GM12892 (cell line): ENCODE measurements at regions not wholly inside any gene's neighbourhood (a gene's known extent, or its start where the extent isn't known, plus 50 kb on each side); places are given as distances from the start of the nearest gene placed in this dataset.
A peak's percentile ranks its signal among the peaks of the same experiment; 100 is the strongest.
"Not testable (repeated sequence)": the region's sequence is repeated elsewhere in the genome, so short reads cannot be mapped to it uniquely, and the experiment has no call there.

Source experiments
- DNase-seq: peaks from one replicate; pipeline ENCODE4 v3.0.0; 2011; ENCODE audit not compliant: insufficient read length
- FAIRE-seq: peaks from 2 replicates; lab custom pipeline; 2011; peaks lifted over from hg19 to GRCh38; lab: Jason Lieb, UNC
- POLR2A ChIP-seq: IDR thresholded peaks from 2 replicates; pipeline ENCODE4 v1.6.1; 2011; ENCODE audit warnings: low read depth, low read length, control low read depth
- POLR2AphosphoS5 ChIP-seq: IDR thresholded peaks from 2 replicates; pipeline ENCODE4 v1.6.1; 2011; ENCODE audit warnings: low read depth, low read length, control low read depth
- TAF1 ChIP-seq: IDR thresholded peaks from 2 replicates; pipeline ENCODE4 v1.6.1; 2011; ENCODE audit warnings: low read depth, mild to moderate bottlenecking, control low read depth, low read length, borderline replicate concordance

GRCh38 chr6:68122032-68122431 is 513.0 kb upstream of the ADGRB3 start:
- FAIRE-seq = no peak
- DNase-seq = no peak
- TF ChIP-seq POLR2AphosphoS5 = no peak
- TF ChIP-seq POLR2A = no peak
- TF ChIP-seq TAF1 = no peak

GRCh38 chr6:68120954-68121353 is 514.1 kb upstream of the ADGRB3 start:
- not testable (repeated sequence) for FAIRE-seq, DNase-seq

- DNase-seq (no peak), FAIRE-seq (no peak)
- TF ChIP-seq POLR2A = no peak
- TF ChIP-seq TAF1 = no peak
Measured at GRCh38 chr6:68114463-68115047, 520.5 kb upstream of the ADGRB3 start.

GRCh38 chr6:68108233-68108835 is 526.7 kb upstream of the ADGRB3 start:
- TF ChIP-seq POLR2AphosphoS5 (no peak), POLR2A (no peak), TAF1 (no peak)
- peak; percentile 48 for FAIRE-seq
- no peak for DNase-seq

DNA sequence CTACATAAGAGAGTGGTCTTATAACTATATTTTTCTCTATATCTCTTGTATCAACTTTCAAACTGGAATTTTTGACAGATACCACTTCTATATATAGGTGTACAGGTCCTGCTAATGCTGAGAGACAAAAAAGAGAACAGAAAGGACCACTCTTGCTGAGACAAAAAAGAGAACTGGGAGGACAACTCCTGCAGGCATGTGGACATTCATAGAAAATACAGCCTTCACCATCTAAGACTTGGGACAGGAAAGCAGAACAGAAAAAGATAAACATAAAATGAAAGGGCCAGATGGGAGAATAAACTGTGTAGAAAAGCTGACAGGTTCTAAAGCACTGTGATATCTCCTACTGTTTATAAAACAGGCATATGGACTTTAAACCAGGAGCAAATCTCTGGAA is 541.0 kb upstream of the ADGRB3 start:
- FAIRE-seq (no peak), DNase-seq (no peak)
- TF ChIP-seq POLR2A = no peak
- no peak for TF ChIP-seq POLR2AphosphoS5
- TF ChIP-seq TAF1 = no peak

DNA sequence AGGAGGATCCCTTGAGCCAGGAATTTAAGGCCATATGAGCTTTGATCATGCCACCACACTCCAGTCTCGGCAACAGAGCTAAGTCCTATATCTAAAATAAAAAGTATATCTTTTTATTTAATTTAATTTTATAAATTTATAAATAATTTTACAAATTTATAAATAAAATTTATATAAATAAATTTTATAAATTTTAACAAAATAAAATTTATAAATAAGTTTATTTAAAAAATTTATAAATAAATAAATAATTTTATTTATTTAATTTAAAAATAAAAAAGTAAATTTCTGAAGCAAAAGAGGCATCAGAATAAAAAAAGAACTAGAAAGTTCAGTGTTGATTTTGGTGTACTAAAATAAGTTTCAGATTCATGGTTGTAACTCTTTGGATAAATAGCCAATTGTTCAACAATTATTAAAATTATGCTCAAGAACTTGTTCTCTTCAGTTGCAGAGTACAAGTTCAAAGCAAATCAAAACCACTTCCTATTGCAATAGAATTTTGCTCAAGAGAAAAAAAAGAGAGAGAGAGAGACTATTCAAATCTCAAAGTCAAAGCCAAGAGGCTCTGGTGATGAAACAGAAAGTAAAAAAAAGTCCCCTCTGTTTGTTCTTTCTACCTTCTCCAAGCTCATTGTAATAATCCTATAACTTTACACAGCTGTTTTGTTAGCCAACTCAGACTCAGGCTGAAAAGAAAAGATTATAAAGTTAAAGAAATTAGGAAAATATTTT is 547.5 kb upstream of the ADGRB3 start:
- DNase-seq (no peak), FAIRE-seq (no peak)
- no peak for TF ChIP-seq POLR2A
- no peak for TF ChIP-seq POLR2AphosphoS5
- TF ChIP-seq TAF1 = no peak

DNA sequence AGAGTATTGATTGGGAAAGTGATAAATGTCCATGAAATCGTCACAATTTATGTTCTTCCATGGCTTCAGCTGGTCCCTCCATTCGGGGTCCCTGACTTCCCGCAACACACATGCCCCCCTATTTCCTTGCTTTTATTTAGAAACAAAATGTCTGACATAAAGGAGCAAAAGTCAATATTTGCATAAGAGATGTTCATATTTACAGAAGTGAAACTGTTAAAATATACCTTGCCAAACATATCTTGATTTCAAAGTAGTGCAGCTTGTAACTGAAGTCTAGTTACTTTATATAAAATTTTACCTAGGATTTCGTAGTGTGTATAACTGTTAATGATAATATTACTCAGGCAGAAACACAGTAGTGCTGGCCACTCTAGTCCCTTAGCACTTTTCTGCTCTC is 548.9 kb upstream of the ADGRB3 start:
- DNase-seq = no peak
- FAIRE-seq = peak; percentile 68
- TF ChIP-seq POLR2AphosphoS5 (no peak), TAF1 (no peak), POLR2A (no peak)

DNA sequence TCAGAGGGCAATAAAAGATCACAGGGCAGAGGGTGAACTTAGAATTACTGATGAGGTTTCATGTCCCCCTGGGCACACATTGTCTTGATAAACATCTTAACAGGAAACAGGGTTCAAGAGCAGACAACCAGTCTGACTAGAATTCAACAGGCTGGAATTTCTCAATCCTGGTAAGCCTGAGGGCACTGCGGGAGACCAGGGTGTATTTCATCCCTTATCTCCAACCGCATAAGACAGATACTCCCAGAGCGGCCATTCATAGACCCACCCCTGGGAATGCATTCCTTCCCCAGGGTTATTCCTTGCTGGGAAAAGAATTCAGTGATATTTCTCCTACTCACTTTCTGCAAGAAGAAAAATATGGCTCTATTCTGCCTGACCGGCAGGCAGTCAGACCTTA is 549.5 kb upstream of the ADGRB3 start:
- not testable (repeated sequence) for DNase-seq, FAIRE-seq

DNA sequence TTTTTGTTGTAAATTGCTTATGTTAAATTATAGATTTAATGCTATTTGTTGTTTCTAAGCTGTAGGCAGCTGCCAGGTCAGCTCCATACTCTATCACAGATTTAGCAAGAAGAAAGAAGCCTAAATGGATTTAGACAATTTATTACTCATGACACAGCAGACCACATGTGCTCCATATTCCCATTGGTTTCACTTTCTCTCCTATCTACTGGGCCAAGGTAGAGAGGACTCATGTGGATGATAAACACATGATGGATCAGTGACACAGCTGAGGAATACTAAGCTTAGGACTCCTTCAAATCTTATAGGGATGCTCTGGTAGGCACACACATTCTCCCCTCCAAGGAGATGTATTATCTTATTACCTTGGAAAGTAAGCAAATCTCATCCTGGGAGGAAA is 553.0 kb upstream of the ADGRB3 start:
- TF ChIP-seq POLR2AphosphoS5 (no peak), TAF1 (no peak), POLR2A (no peak)
- FAIRE-seq = no peak

GRCh38 chr6:68080074-68080473 is 555.0 kb upstream of the ADGRB3 start:
- FAIRE-seq (no peak), DNase-seq (no peak)

More for the DNA sequence above, 553.0 kb upstream of the ADGRB3 start:
- no peak for DNase-seq

GRCh38 chr6:68077661-68078060 is 557.4 kb upstream of the ADGRB3 start:
- FAIRE-seq = no peak
- TF ChIP-seq TAF1 (no peak), POLR2AphosphoS5 (no peak), POLR2A (no peak)

More at GRCh38 chr6:68080074-68080473, 555.0 kb upstream of the ADGRB3 start:
- TF ChIP-seq TAF1 (no peak), POLR2A (no peak), POLR2AphosphoS5 (no peak)

DNA sequence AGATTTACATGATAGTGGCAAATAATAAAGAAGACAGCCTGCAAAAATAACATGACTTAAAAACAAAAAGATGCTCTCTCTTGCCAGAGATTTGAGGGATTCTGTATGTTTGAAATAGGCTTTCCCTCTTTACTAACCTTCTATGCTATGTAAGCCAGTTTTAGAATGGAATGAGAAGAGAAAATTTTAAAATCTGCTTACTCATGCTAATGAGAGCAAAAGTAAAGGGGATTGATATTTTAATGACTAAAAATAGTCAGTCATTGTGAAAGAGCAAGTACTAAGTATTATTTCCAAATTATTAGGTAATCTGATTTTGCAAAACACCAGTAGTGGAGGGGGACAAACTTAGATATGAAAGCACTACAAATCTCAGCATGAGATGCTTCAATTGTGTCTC is 563.3 kb upstream of the ADGRB3 start:
- no peak for DNase-seq
- no peak for FAIRE-seq
- TF ChIP-seq TAF1 = no peak
- no peak for TF ChIP-seq POLR2AphosphoS5
- no peak for TF ChIP-seq POLR2A

More at GRCh38 chr6:68077661-68078060, 557.4 kb upstream of the ADGRB3 start:
- no peak for DNase-seq
